ENCODE measurements at regions not wholly inside any gene's neighbourhood (a gene's known extent, or its start where the extent isn't known, plus 50 kb on each side); places are given as distances from the start of the nearest gene placed in this dataset.

DNA sequence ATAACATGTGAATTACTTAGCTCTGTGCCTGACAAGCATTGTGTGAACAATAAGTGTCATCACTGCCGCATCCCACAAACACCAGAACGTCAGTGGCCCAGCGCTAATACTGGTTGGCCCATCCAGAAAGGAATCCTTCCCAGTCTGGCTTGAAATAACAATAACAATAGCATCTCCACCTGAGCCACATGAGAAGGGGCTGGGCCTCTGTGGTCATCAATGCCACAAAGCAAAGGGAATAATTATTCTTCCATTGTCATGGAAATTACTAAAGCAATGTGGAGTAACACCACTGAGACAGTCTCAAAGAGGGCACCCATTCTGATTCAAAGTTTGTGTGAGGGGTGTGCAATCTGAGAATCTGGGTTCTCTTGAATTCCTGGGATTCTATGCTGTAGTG is 105.7 kb upstream of the INHBA start:
- Histone ChIP-seq H3K79me2 (ENCODE audit: control insufficient read depth, insufficient read depth, low read length) (no peaks in the 10 kb centered on the region), H3K4me3 (replicated peaks in 1 of 4; ENCODE audit: control extremely low read depth in 1 of 4, insufficient read depth in 1 of 4, low read depth in 3 of 4, low read length in 4 of 4) (no peak overlapping the region), H3K9me3 (ENCODE audit: control insufficient read depth, insufficient read depth, low read depth, low read length) (no peaks in the 10 kb centered on the region), H3K27me3 (ENCODE audit: control insufficient read depth, insufficient read depth, low read length) (no peaks in the 10 kb centered on the region), H3K36me3 (ENCODE audit: control insufficient read depth, insufficient read depth, low read length) (no peaks in the 10 kb centered on the region), H3K4me1 (ENCODE audit: control insufficient read depth, extremely low read depth, insufficient read depth, low read length) (no peaks in the 10 kb centered on the region), H3K4me2 (ENCODE audit: extremely low read depth, insufficient read depth, low read length) (no peak overlapping the region), H3K27ac (ENCODE audit: insufficient read depth, low read length) (no peak overlapping the region), H2AFZ (ENCODE audit: low read length) (no peak overlapping the region), H3K9ac (ENCODE audit: insufficient read depth, low read length) (no peak overlapping the region), H4K20me1 (ENCODE audit: control insufficient read depth, extremely low read depth, insufficient read depth, low read length) (no peaks in the 10 kb centered on the region)
- TF ChIP-seq, protein P1, sequence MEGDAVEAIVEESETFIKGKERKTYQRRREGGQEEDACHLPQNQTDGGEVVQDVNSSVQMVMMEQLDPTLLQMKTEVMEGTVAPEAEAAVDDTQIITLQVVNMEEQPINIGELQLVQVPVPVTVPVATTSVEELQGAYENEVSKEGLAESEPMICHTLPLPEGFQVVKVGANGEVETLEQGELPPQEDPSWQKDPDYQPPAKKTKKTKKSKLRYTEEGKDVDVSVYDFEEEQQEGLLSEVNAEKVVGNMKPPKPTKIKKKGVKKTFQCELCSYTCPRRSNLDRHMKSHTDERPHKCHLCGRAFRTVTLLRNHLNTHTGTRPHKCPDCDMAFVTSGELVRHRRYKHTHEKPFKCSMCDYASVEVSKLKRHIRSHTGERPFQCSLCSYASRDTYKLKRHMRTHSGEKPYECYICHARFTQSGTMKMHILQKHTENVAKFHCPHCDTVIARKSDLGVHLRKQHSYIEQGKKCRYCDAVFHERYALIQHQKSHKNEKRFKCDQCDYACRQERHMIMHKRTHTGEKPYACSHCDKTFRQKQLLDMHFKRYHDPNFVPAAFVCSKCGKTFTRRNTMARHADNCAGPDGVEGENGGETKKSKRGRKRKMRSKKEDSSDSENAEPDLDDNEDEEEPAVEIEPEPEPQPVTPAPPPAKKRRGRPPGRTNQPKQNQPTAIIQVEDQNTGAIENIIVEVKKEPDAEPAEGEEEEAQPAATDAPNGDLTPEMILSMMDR (conservative IDR thresholded peaks at IDR 0.05 in 1 of 2, IDR thresholded peaks at IDR 0.05 in 1 of 2; ENCODE audit: low read depth in 1 of 2, low read length in 2 of 2), result no peak
- no peak for TF ChIP-seq EZH2 (IDR thresholded peaks at IDR 0.05; ENCODE audit: low read length, missing control alignments)
- no peak for DNase-seq (ENCODE audit: low read depth in 2 of 2)

DNA sequence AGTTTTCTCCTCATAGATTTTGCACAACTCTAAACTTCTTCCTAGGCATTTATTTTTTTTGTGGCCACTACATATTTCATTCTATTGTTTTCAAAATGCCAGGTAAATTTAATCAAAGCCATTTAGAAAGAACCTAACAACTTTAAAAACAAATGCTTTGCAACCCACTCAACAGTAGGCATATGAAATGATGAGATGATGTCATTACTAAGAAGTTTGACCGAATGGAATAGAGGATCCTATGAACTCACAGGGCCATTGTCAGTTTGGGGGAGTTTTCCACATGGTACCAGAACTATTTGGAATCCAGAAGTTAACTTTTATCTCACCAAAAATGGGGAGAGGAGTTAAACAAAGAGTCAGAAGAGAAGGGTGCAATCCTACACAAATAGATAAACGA is 100.7 kb upstream of the INHBA start:
- H3K4me1 ChIP-seq (ENCODE audit: control insufficient read depth, extremely low read depth, insufficient read depth, low read length), result no peaks in the 10 kb centered on the region
- H3K27me3 ChIP-seq (ENCODE audit: control insufficient read depth, insufficient read depth, low read length), result no peaks in the 10 kb centered on the region
- TF ChIP-seq, protein P1 (conservative IDR thresholded peaks at IDR 0.05 in 1 of 2, IDR thresholded peaks at IDR 0.05 in 1 of 2; ENCODE audit: low read depth in 1 of 2, low read length in 2 of 2), result no peak
- no peak for TF ChIP-seq EZH2 (IDR thresholded peaks at IDR 0.05; ENCODE audit: low read length, missing control alignments)
- no peaks in the 10 kb centered on the region for H3K79me2 ChIP-seq (ENCODE audit: control insufficient read depth, insufficient read depth, low read length)
- H3K4me3 ChIP-seq (replicated peaks in 1 of 4; ENCODE audit: control extremely low read depth in 1 of 4, insufficient read depth in 1 of 4, low read depth in 3 of 4, low read length in 4 of 4), result no peak overlapping the region
- DNase-seq (ENCODE audit: low read depth in 2 of 2), result no peak
- no peak overlapping the region for H3K9ac ChIP-seq (ENCODE audit: insufficient read depth, low read length)
- H2AFZ ChIP-seq (ENCODE audit: low read length), result no peak overlapping the region
- no peaks in the 10 kb centered on the region for H3K9me3 ChIP-seq (ENCODE audit: control insufficient read depth, insufficient read depth, low read depth, low read length)
- no peak overlapping the region for H3K4me2 ChIP-seq (ENCODE audit: extremely low read depth, insufficient read depth, low read length)
- H4K20me1 ChIP-seq (ENCODE audit: control insufficient read depth, extremely low read depth, insufficient read depth, low read length), result no peaks in the 10 kb centered on the region
- H3K36me3 ChIP-seq (ENCODE audit: control insufficient read depth, insufficient read depth, low read length), result no peaks in the 10 kb centered on the region
- H3K27ac ChIP-seq (ENCODE audit: insufficient read depth, low read length), result no peak overlapping the region

DNA sequence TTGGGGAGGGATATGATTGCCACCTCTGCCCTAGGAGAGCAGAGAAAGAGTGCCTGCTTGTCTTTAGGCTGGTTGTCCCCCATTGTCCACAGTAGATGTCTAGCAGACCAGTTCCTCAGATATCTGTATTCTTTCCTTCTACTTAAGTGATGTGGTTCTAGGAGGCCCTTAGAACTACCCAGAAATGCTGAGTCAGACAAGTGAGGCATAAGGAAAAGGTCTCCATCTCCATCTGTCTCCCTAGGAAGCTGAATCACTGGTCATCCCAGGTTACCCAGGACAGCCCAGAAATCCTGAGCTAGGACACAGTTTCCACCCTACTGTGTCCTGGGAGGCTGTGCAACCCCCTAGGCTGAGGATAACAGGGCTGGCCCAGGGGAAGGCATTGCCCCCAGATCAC is 93.4 kb upstream of the INHBA start:
- H2AFZ ChIP-seq (ENCODE audit: low read length), result no peak overlapping the region

More for the DNA sequence above, 93.4 kb upstream of the INHBA start:
- DNase-seq (ENCODE audit: low read depth in 2 of 2), result peak in 1 of 2 donors; percentile 25
- Histone ChIP-seq H3K4me2 (ENCODE audit: extremely low read depth, insufficient read depth, low read length) (no peak overlapping the region), H3K27me3 (ENCODE audit: control insufficient read depth, insufficient read depth, low read length) (no peaks in the 10 kb centered on the region), H3K27ac (ENCODE audit: insufficient read depth, low read length) (no peak overlapping the region), H3K4me1 (ENCODE audit: control insufficient read depth, extremely low read depth, insufficient read depth, low read length) (no peaks in the 10 kb centered on the region), H3K9me3 (ENCODE audit: control insufficient read depth, insufficient read depth, low read depth, low read length) (no peaks in the 10 kb centered on the region), H4K20me1 (ENCODE audit: control insufficient read depth, extremely low read depth, insufficient read depth, low read length) (no peaks in the 10 kb centered on the region), H3K9ac (ENCODE audit: insufficient read depth, low read length) (no peak overlapping the region), H3K4me3 (replicated peaks in 1 of 4; ENCODE audit: control extremely low read depth in 1 of 4, insufficient read depth in 1 of 4, low read depth in 3 of 4, low read length in 4 of 4) (no peak overlapping the region), H3K79me2 (ENCODE audit: control insufficient read depth, insufficient read depth, low read length) (no peaks in the 10 kb centered on the region), H3K36me3 (ENCODE audit: control insufficient read depth, insufficient read depth, low read length) (no peaks in the 10 kb centered on the region)
- no peak for TF ChIP-seq EZH2 (IDR thresholded peaks at IDR 0.05; ENCODE audit: low read length, missing control alignments)
- TF ChIP-seq, protein P1 (conservative IDR thresholded peaks at IDR 0.05 in 1 of 2, IDR thresholded peaks at IDR 0.05 in 1 of 2; ENCODE audit: low read depth in 1 of 2, low read length in 2 of 2), result no peak

All from fibroblast of lung (primary cell).